Skeletal muscle cell (primary cell): ENCODE measurements at regions not wholly inside any gene's neighbourhood (a gene's known extent, or its start where the extent isn't known, plus 50 kb on each side); places are given as distances from the start of the nearest gene placed in this dataset.

ENCODE experiments used
- DNase-seq: peaks from one replicate; pipeline ENCODE4 v3.0.0-alpha.2; 2010; ENCODE audit warnings: low read depth
- H3K4me3 ChIP-seq: 2 replicates; pipeline ENCODE4 v1.5.1; 2011; ENCODE audit warnings: low read depth, mild to moderate bottlenecking, control low read depth, low read length, moderate library complexity

GRCh38 chr9:129464972-129465833, 155.7 kb downstream of the C9orf50 start:
- no peak overlapping the region for H3K4me3 ChIP-seq
- no peak for DNase-seq

GRCh38 chr9:129463994-129464393, 156.9 kb downstream of the C9orf50 start:
- DNase-seq: no peak
- H3K4me3 ChIP-seq: no peak overlapping the region

- no peak for DNase-seq
- H3K4me3 ChIP-seq: no peak overlapping the region
Observed at GRCh38 chr9:129463477-129463876, 157.4 kb downstream of the C9orf50 start.

GRCh38 chr9:129462360-129462759, 158.5 kb downstream of the C9orf50 start:
- DNase-seq: no peak
- H3K4me3 ChIP-seq: no peak overlapping the region

- peak; percentile 97 for DNase-seq
- peak overlapping the region; percentile 37 for H3K4me3 ChIP-seq
Observed at GRCh38 chr9:129460323-129461261, 160.3 kb downstream of the C9orf50 start.

GRCh38 chr9:129459547-129460322, 161.2 kb downstream of the C9orf50 start:
- no peak overlapping the region for H3K4me3 ChIP-seq
- no peak for DNase-seq

GRCh38 chr9:129458663-129459546, 162.0 kb downstream of the C9orf50 start:
- DNase-seq: no peak
- no peak overlapping the region for H3K4me3 ChIP-seq

GRCh38 chr9:129458155-129458661, 162.7 kb downstream of the C9orf50 start:
- no peak for DNase-seq
- no peak overlapping the region for H3K4me3 ChIP-seq

- H3K4me3 ChIP-seq: no peak overlapping the region
- DNase-seq: no peak
Observed at GRCh38 chr9:129457325-129457779, 163.5 kb downstream of the C9orf50 start.

GRCh38 chr9:129456549-129457324, 164.2 kb downstream of the C9orf50 start:
- no peak overlapping the region for H3K4me3 ChIP-seq

GRCh38 chr9:129455151-129455995, 165.5 kb downstream of the C9orf50 start:
- H3K4me3 ChIP-seq: no peak overlapping the region
- no peak for DNase-seq

More at GRCh38 chr9:129456549-129457324, 164.2 kb downstream of the C9orf50 start:
- DNase-seq: no peak

GRCh38 chr9:129454467-129455067, 166.3 kb downstream of the C9orf50 start:
- H3K4me3 ChIP-seq: no peak overlapping the region
- no peak for DNase-seq

- DNase-seq: no peak
Observed at GRCh38 chr9:129453734-129454133, 167.2 kb downstream of the C9orf50 start.

GRCh38 chr9:129451669-129452068, 169.2 kb downstream of the C9orf50 start:
- H3K4me3 ChIP-seq: no peak overlapping the region
- DNase-seq: no peak

More at GRCh38 chr9:129453734-129454133, 167.2 kb downstream of the C9orf50 start:
- no peak overlapping the region for H3K4me3 ChIP-seq

- DNase-seq: no peak
- no peak overlapping the region for H3K4me3 ChIP-seq
Observed at GRCh38 chr9:129451089-129451656, 169.7 kb downstream of the C9orf50 start.

- no peak overlapping the region for H3K4me3 ChIP-seq
- no peak for DNase-seq
Observed at GRCh38 chr9:129449066-129449465, 171.8 kb downstream of the C9orf50 start.
